ENCODE measurements at regions not wholly inside any gene's neighbourhood (a gene's known extent, or its start where the extent isn't known, plus 50 kb on each side); places are given as distances from the start of the nearest gene placed in this dataset.

GRCh38 chrX:15033917-15034316 is 160.7 kb downstream of the MOSPD2 start:
- TF ChIP-seq CTCF (IDR thresholded peaks at IDR 0.05) (no peak), POLR2A (IDR thresholded peaks at IDR 0.05) (no peak)
